ENCODE measurements at regions not wholly inside any gene's neighbourhood (a gene's known extent, or its start where the extent isn't known, plus 50 kb on each side); places are given as distances from the start of the nearest gene placed in this dataset.

DNA sequence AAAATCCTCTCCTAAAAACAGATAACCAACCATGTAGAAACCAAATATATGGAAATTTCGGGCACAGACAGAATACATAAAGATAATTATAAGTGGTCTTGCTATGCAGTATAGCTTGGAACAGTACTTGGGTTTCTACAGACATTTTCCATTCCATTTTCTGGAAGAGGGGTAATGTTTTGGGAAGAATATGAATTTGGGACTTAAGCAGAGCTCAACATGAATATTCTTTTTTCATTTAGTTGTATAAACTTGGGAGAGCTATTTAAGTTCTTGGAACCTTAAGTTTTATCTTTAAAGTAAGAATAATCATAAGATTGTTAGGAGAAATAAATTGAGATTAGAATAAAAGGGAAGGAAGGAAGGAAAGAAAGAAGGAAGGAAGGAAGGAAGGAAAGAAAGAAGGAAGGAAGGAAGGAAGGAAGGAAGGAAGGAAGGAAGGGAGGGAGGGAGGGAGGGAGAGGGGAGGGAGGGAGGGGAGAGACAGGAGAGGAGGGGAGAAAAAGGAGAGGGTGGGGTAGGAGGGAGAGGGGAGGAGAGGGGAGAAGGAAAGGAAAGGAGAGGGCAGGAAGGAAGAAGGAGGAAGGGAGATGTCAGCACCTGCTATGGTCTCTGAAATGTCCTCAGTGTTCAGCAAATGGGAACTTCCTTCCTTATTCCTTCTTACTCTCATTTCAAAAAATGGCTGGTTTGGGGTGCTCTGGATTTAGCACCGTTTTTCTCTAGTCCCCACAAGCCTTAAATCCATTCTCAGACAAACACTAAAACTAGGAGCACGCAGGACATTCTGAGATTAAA lies 248.3 kb downstream of the LY86 start:
- H3K27me3 ChIP-seq (ENCODE audit: insufficient read depth) = no peaks in the 10 kb centered on the region
- Mint-ChIP-seq H3K4me1 (peaks cover 6% of the 10 kb centered on the region; the same call in 2 of the 3 replicates), H3K36me3 (ENCODE audit: low read depth) (no peaks in the 10 kb centered on the region), H3K27ac (no peak overlapping the region), H3K4me3 (no peak overlapping the region), H3K27me3 (ENCODE audit: insufficient read depth, low read depth, poor library complexity) (peaks cover 2% of the 10 kb centered on the region), H3K9me3 (no peaks in the 10 kb centered on the region)
- H3K79me2 ChIP-seq (replicated peaks; ENCODE audit: insufficient read depth) = no peaks in the 10 kb centered on the region
- no peak overlapping the region for H3K27ac ChIP-seq (ENCODE audit: low read depth)
- H2AFZ ChIP-seq = no peak overlapping the region; the same call in 1 of the 2 replicates
- H3K4me2 ChIP-seq = no peak overlapping the region
- no peaks in the 10 kb centered on the region for H4K20me1 ChIP-seq (replicated peaks; ENCODE audit: insufficient read depth)
- H3K36me3 ChIP-seq (ENCODE audit: insufficient read depth) = no peaks in the 10 kb centered on the region
- no peak overlapping the region for H3K4me3 ChIP-seq
- H3K9me2 ChIP-seq (ENCODE audit: insufficient read depth) = no peaks in the 10 kb centered on the region
- no peaks in the 10 kb centered on the region for H3K4me1 ChIP-seq (ENCODE audit: insufficient read depth)
- no peak for ATAC-seq
- DNase-seq (ENCODE audit: low spot score) = no peak
- TF ChIP-seq ZNF114 (CRISPR knock-in tag; IDR thresholded peaks at IDR 0.05) (no peak), STAT1 (IDR thresholded peaks at IDR 0.05; ENCODE audit: unreplicated experiment) (no peak), POLR2AphosphoS5 (IDR thresholded peaks at IDR 0.05; ENCODE audit: low read depth) (no peak), EZH2 (IDR thresholded peaks at IDR 0.05; ENCODE audit: low read depth, unreplicated experiment) (no peak), JUNB (IDR thresholded peaks at IDR 0.05; ENCODE audit: unreplicated experiment) (no peak), EZH2phosphoT487 (IDR thresholded peaks at IDR 0.05; ENCODE audit: unreplicated experiment) (no peak), CREB1 (CRISPR knock-in tag; IDR thresholded peaks at IDR 0.05; ENCODE audit: low read depth) (no peak), NANOG (IDR thresholded peaks at IDR 0.05; ENCODE audit: borderline replicate concordance) (no peak), ZNF331 (CRISPR knock-in tag; IDR thresholded peaks at IDR 0.05; ENCODE audit: low read depth) (no peak)
- TF ChIP-seq, protein P1, sequence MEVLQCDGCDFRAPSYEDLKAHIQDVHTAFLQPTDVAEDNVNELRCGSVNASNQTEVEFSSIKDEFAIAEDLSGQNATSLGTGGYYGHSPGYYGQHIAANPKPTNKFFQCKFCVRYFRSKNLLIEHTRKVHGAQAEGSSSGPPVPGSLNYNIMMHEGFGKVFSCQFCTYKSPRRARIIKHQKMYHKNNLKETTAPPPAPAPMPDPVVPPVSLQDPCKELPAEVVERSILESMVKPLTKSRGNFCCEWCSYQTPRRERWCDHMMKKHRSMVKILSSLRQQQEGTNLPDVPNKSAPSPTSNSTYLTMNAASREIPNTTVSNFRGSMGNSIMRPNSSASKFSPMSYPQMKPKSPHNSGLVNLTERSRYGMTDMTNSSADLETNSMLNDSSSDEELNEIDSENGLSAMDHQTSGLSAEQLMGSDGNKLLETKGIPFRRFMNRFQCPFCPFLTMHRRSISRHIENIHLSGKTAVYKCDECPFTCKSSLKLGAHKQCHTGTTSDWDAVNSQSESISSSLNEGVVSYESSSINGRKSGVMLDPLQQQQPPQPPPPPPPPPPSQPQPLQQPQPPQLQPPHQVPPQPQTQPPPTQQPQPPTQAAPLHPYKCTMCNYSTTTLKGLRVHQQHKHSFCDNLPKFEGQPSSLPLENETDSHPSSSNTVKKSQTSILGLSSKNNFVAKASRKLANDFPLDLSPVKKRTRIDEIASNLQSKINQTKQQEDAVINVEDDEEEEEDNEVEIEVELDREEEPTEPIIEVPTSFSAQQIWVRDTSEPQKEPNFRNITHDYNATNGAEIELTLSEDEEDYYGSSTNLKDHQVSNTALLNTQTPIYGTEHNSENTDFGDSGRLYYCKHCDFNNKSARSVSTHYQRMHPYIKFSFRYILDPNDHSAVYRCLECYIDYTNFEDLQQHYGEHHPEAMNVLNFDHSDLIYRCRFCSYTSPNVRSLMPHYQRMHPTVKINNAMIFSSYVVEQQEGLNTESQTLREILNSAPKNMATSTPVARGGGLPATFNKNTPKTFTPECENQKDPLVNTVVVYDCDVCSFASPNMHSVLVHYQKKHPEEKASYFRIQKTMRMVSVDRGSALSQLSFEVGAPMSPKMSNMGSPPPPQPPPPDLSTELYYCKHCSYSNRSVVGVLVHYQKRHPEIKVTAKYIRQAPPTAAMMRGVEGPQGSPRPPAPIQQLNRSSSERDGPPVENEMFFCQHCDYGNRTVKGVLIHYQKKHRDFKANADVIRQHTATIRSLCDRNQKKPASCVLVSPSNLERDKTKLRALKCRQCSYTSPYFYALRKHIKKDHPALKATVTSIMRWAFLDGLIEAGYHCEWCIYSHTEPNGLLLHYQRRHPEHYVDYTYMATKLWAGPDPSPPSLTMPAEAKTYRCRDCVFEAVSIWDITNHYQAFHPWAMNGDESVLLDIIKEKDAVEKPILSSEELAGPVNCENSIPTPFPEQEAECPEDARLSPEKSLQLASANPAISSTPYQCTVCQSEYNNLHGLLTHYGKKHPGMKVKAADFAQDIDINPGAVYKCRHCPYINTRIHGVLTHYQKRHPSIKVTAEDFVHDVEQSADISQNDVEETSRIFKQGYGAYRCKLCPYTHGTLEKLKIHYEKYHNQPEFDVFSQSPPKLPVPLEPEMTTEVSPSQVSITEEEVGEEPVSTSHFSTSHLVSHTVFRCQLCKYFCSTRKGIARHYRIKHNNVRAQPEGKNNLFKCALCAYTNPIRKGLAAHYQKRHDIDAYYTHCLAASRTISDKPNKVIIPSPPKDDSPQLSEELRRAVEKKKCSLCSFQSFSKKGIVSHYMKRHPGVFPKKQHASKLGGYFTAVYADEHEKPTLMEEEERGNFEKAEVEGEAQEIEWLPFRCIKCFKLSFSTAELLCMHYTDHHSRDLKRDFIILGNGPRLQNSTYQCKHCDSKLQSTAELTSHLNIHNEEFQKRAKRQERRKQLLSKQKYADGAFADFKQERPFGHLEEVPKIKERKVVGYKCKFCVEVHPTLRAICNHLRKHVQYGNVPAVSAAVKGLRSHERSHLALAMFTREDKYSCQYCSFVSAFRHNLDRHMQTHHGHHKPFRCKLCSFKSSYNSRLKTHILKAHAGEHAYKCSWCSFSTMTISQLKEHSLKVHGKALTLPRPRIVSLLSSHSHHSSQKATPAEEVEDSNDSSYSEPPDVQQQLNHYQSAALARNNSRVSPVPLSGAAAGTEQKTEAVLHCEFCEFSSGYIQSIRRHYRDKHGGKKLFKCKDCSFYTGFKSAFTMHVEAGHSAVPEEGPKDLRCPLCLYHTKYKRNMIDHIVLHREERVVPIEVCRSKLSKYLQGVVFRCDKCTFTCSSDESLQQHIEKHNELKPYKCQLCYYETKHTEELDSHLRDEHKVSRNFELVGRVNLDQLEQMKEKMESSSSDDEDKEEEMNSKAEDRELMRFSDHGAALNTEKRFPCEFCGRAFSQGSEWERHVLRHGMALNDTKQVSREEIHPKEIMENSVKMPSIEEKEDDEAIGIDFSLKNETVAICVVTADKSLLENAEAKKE (CRISPR knock-in tag; IDR thresholded peaks at IDR 0.05) = no peak
- TF ChIP-seq, protein P2, sequence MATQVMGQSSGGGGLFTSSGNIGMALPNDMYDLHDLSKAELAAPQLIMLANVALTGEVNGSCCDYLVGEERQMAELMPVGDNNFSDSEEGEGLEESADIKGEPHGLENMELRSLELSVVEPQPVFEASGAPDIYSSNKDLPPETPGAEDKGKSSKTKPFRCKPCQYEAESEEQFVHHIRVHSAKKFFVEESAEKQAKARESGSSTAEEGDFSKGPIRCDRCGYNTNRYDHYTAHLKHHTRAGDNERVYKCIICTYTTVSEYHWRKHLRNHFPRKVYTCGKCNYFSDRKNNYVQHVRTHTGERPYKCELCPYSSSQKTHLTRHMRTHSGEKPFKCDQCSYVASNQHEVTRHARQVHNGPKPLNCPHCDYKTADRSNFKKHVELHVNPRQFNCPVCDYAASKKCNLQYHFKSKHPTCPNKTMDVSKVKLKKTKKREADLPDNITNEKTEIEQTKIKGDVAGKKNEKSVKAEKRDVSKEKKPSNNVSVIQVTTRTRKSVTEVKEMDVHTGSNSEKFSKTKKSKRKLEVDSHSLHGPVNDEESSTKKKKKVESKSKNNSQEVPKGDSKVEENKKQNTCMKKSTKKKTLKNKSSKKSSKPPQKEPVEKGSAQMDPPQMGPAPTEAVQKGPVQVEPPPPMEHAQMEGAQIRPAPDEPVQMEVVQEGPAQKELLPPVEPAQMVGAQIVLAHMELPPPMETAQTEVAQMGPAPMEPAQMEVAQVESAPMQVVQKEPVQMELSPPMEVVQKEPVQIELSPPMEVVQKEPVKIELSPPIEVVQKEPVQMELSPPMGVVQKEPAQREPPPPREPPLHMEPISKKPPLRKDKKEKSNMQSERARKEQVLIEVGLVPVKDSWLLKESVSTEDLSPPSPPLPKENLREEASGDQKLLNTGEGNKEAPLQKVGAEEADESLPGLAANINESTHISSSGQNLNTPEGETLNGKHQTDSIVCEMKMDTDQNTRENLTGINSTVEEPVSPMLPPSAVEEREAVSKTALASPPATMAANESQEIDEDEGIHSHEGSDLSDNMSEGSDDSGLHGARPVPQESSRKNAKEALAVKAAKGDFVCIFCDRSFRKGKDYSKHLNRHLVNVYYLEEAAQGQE (IDR thresholded peaks at IDR 0.05; ENCODE audit: unreplicated experiment) = no peak
- TF ChIP-seq, protein P3, sequence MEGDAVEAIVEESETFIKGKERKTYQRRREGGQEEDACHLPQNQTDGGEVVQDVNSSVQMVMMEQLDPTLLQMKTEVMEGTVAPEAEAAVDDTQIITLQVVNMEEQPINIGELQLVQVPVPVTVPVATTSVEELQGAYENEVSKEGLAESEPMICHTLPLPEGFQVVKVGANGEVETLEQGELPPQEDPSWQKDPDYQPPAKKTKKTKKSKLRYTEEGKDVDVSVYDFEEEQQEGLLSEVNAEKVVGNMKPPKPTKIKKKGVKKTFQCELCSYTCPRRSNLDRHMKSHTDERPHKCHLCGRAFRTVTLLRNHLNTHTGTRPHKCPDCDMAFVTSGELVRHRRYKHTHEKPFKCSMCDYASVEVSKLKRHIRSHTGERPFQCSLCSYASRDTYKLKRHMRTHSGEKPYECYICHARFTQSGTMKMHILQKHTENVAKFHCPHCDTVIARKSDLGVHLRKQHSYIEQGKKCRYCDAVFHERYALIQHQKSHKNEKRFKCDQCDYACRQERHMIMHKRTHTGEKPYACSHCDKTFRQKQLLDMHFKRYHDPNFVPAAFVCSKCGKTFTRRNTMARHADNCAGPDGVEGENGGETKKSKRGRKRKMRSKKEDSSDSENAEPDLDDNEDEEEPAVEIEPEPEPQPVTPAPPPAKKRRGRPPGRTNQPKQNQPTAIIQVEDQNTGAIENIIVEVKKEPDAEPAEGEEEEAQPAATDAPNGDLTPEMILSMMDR (conservative IDR thresholded peaks at IDR 0.05; ENCODE audit: low read depth in 2 of 2) = no peak
- TF ChIP-seq, protein P4, sequence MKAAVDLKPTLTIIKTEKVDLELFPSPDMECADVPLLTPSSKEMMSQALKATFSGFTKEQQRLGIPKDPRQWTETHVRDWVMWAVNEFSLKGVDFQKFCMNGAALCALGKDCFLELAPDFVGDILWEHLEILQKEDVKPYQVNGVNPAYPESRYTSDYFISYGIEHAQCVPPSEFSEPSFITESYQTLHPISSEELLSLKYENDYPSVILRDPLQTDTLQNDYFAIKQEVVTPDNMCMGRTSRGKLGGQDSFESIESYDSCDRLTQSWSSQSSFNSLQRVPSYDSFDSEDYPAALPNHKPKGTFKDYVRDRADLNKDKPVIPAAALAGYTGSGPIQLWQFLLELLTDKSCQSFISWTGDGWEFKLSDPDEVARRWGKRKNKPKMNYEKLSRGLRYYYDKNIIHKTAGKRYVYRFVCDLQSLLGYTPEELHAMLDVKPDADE (IDR thresholded peaks at IDR 0.05) = no peak
- no peaks in the 10 kb centered on the region for H3F3A ChIP-seq (replicated peaks; ENCODE audit: low read depth)
